ENCODE measurements at regions not wholly inside any gene's neighbourhood (a gene's known extent, or its start where the extent isn't known, plus 50 kb on each side); places are given as distances from the start of the nearest gene placed in this dataset.

DNA sequence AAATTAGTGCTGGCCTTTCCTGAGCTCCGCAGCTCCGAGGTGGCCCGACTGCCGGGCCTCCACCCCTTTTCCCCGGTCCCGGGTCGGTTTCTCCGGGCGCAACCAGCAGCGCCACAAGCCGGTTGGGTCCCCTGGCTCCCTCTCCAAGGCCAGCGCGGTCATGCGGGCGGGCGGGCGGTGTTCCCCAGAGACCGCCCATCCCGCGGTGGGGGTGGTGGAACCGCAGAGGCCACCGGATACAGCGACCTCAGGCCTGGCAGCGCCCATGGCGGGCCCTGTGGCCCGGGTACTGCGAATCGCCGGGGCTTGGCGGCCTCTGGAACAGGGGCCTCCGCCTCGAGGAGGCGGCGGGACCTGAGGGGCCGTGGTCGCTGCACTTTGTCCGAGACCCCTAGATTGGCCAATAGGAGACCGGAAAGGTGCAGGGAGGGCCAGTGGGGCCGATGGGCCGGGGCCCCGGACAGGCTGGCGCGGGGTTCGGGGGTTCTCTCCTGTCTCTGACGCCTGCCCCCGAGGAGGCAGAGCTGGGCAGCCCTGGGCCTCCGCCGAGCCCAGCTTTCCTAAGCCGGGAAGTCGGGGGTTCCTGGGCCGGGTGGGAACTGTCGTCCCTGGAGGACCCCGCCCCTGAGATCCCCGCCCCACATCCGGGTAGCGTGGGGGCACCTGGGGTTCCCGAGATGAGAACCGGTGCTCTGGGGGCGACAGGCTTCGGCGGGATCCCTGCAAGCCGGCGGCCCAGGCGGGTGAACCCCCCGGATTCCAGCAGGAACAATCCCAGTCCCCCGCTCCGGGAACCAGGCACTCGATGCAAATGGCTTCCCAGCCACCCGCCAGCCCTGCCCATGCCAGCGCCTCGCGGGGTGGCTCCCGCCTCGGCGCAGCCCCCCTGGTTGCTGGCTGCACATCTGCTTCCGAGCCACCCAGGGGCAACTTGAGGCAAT is 293.9 kb downstream of the ZSWIM6 start:
- H3K27me3 ChIP-seq (ENCODE audit: insufficient read depth, low read depth) = no peaks in the 10 kb centered on the region
- POLR2A ChIA-PET (ENCODE audit: unreplicated experiment) = no interaction called here
- peak in 1 of 2 experiments; percentile 73 for DNase-seq
- intact Hi-C loops (cut with micrococcal nuclease; ENCODE audit: unreplicated experiment) = no loop called here
- CTCF ChIA-PET = no interaction called here
- no peaks in the 10 kb centered on the region for H4K20me1 ChIP-seq (ENCODE audit: insufficient read depth)
- no peak overlapping the region for H3K4me3 ChIP-seq
- no peaks in the 10 kb centered on the region for H3K9me2 ChIP-seq (ENCODE audit: insufficient read depth)
- no peak for TF ChIP-seq EZH2 (IDR thresholded peaks at IDR 0.05; ENCODE audit: low read depth)
- TF ChIP-seq, protein P1, sequence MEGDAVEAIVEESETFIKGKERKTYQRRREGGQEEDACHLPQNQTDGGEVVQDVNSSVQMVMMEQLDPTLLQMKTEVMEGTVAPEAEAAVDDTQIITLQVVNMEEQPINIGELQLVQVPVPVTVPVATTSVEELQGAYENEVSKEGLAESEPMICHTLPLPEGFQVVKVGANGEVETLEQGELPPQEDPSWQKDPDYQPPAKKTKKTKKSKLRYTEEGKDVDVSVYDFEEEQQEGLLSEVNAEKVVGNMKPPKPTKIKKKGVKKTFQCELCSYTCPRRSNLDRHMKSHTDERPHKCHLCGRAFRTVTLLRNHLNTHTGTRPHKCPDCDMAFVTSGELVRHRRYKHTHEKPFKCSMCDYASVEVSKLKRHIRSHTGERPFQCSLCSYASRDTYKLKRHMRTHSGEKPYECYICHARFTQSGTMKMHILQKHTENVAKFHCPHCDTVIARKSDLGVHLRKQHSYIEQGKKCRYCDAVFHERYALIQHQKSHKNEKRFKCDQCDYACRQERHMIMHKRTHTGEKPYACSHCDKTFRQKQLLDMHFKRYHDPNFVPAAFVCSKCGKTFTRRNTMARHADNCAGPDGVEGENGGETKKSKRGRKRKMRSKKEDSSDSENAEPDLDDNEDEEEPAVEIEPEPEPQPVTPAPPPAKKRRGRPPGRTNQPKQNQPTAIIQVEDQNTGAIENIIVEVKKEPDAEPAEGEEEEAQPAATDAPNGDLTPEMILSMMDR (conservative IDR thresholded peaks at IDR 0.05) = no peak
- H2AFZ ChIP-seq = no peak overlapping the region
- H3K27ac ChIP-seq = no peak overlapping the region
- H3K36me3 ChIP-seq (ENCODE audit: low read depth) = no peaks in the 10 kb centered on the region
- no peaks in the 10 kb centered on the region for H3K79me2 ChIP-seq (ENCODE audit: low read depth)
- H3K4me2 ChIP-seq = peak overlapping the region; percentile 31; the same call in 1 of the 2 replicates
- no peaks in the 10 kb centered on the region for H3K4me1 ChIP-seq (replicated peaks; ENCODE audit: insufficient read depth)
- H3F3A ChIP-seq (ENCODE audit: insufficient read depth, low read depth) = no peaks in the 10 kb centered on the region
- H3K9me3 ChIP-seq (ENCODE audit: insufficient read depth, low read depth) = no peaks in the 10 kb centered on the region
- no TSS peak for BruUV-seq (replicated peaks)

DNA sequence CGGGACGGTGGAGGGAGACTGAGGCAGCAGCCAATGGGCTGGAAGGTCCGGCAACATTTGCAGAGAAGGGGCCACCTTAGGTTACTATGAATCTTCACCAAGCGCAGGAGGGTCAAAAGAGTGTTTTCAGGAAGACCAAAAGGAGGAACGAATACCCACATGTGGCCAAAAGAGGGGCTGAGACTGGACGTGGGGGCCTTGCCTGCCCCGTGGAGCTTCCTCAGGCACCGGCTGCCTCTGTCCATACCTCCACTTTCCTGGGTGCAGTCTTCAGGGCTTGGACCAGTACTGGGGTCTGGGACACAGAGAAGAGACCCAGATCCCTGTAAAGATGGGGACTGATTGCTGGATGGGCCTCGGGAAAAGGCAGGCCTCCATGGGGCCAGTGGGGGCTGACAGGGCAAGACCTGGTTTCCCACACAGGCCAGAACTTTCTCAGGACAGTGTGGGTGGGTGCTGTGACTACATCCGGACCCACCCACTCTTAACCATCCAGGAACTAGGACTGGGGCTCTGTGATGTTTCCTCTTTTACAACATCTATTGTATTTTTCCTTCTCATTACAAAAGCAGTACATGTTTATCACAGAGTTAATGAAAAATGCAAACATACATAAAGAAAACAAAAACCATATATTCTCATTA is 294.7 kb downstream of the ZSWIM6 start:
- Histone ChIP-seq H3K4me1 (replicated peaks; ENCODE audit: insufficient read depth) (no peaks in the 10 kb centered on the region), H3K9me3 (ENCODE audit: insufficient read depth, low read depth) (no peaks in the 10 kb centered on the region), H3K9me2 (ENCODE audit: insufficient read depth) (no peaks in the 10 kb centered on the region), H3K27me3 (ENCODE audit: insufficient read depth, low read depth) (no peaks in the 10 kb centered on the region), H3K79me2 (ENCODE audit: low read depth) (no peaks in the 10 kb centered on the region), H3K27ac (no peak overlapping the region), H3K4me3 (no peak overlapping the region), H4K20me1 (ENCODE audit: insufficient read depth) (no peaks in the 10 kb centered on the region), H2AFZ (no peak overlapping the region), H3K36me3 (ENCODE audit: low read depth) (no peaks in the 10 kb centered on the region), H3K4me2 (no peak overlapping the region), H3F3A (ENCODE audit: insufficient read depth, low read depth) (no peaks in the 10 kb centered on the region)
- TF ChIP-seq, protein P1 (conservative IDR thresholded peaks at IDR 0.05) = no peak
- TF ChIP-seq EZH2 (IDR thresholded peaks at IDR 0.05; ENCODE audit: low read depth) = no peak
- TSS peak; percentile 15 for BruUV-seq (replicated peaks)
- ChIA-PET CTCF (no interaction called here), POLR2A (ENCODE audit: unreplicated experiment) (no interaction called here)
- DNase-seq = no peak
- intact Hi-C loops (cut with micrococcal nuclease; ENCODE audit: unreplicated experiment) = no loop called here

DNA sequence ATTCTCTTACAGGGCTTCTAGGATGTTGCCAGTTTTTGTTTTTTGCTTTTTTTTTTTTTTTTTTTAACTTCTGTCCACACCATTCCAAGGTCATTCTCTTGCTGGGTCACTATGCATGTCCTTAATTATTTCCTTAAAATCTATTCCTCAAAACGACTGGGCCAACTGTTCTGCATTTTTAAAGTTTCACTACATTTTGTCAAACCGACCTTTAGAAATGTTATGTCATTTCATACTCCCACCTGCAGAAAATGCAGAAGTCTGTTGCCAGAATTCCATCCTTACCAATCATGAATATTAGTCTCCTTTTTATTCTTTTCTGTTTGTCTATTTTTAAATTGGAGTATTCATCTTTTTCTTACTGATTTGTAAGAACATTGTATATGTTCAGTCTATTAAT is 295.5 kb downstream of the ZSWIM6 start:
- CTCF ChIA-PET = no interaction called here
- TF ChIP-seq EZH2 (IDR thresholded peaks at IDR 0.05; ENCODE audit: low read depth) = no peak
- TF ChIP-seq, protein P1 (conservative IDR thresholded peaks at IDR 0.05) = no peak
- BruUV-seq (replicated peaks) = no TSS peak

More for the DNA sequence above, 295.5 kb downstream of the ZSWIM6 start:
- Histone ChIP-seq H3K27ac (no peak overlapping the region), H3K36me3 (ENCODE audit: low read depth) (no peaks in the 10 kb centered on the region), H2AFZ (no peak overlapping the region), H3K79me2 (ENCODE audit: low read depth) (no peaks in the 10 kb centered on the region), H3F3A (ENCODE audit: insufficient read depth, low read depth) (no peaks in the 10 kb centered on the region), H3K27me3 (ENCODE audit: insufficient read depth, low read depth) (no peaks in the 10 kb centered on the region), H3K9me2 (ENCODE audit: insufficient read depth) (no peaks in the 10 kb centered on the region), H3K4me1 (replicated peaks; ENCODE audit: insufficient read depth) (no peaks in the 10 kb centered on the region), H3K9me3 (ENCODE audit: insufficient read depth, low read depth) (no peaks in the 10 kb centered on the region), H3K4me3 (no peak overlapping the region), H3K4me2 (no peak overlapping the region), H4K20me1 (ENCODE audit: insufficient read depth) (no peaks in the 10 kb centered on the region)
- POLR2A ChIA-PET (ENCODE audit: unreplicated experiment) = no interaction called here
- intact Hi-C loops (cut with micrococcal nuclease; ENCODE audit: unreplicated experiment) = no loop called here
- DNase-seq = no peak
